Ecto neural progenitor cell (in vitro differentiated cells): ENCODE measurements at regions not wholly inside any gene's neighbourhood (a gene's known extent, or its start where the extent isn't known, plus 50 kb on each side); places are given as distances from the start of the nearest gene placed in this dataset.

Source experiments
- DNase-seq: peaks from one replicate; pipeline ENCODE4 v3.0.0-alpha.2; 2018; ENCODE audit warnings: low spot score

DNA sequence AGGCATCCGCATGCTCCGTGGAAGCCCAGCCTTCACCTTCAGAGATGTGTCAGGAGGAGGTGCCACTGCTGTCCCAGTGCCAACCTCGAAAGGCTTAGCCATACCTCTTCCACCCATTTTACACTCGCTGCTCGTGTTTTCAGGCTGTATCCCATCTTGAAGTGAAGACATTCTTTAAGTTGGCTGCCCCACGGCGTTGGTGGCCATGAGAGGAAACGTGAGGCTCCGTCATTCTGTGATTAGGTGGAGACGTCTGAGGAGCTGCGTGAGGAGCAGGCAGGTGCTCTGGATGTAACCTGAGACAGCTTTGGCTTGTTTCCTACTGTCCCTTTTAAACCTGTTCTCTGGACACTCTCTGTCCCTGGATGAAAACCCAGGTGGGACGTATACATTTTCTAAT, 159.9 kb upstream of the RNF32 start:
- no peak for DNase-seq

- DNase-seq, result no peak
These were observed 161.0 kb upstream of the RNF32 start for GRCh38 chr7:156479596-156479995.

- DNase-seq, result no peak
These were observed 162.1 kb upstream of the RNF32 start for GRCh38 chr7:156478486-156478885.

DNA sequence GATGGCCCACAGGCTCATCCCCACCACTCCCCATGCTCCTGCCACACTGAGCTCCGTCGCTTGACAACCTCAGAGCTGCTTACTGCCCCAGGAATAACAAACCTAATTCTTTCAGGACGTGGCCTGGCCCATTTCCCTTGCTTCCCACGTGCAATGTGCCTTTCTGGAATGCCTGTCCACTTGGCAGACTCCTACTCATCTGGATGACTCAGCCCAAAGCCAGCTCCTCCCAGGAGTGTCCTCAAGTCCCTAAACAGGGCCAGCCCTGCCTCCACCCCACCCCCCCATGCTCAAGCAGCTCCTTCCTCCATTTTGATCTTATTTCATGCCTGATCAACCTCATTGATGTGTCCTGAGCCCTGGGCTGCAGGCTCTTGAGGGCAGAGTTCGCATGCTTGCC, 164.9 kb upstream of the RNF32 start:
- DNase-seq, result peak; percentile 46

DNA sequence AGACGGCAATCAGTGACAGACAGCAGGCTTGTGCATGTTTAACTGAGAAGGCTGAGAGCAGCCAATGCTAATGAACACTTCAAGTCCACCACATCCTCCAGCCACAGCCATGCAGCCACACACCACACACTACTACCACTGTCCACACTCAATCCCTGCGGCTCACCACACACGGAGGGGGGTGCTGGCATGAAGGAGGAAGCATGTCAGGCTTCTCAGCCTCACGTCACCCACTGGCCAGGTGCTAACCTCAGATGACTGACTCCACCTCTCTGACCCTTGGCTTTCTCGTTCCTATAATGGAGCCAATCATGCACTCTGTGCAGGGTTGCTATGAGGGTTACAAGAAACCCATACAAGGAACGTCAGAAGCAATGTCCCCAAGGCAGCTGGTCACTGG, 165.4 kb upstream of the RNF32 start:
- no peak for DNase-seq

- no peak for DNase-seq
These were observed 166.3 kb upstream of the RNF32 start for GRCh38 chr7:156474241-156474743.

DNA sequence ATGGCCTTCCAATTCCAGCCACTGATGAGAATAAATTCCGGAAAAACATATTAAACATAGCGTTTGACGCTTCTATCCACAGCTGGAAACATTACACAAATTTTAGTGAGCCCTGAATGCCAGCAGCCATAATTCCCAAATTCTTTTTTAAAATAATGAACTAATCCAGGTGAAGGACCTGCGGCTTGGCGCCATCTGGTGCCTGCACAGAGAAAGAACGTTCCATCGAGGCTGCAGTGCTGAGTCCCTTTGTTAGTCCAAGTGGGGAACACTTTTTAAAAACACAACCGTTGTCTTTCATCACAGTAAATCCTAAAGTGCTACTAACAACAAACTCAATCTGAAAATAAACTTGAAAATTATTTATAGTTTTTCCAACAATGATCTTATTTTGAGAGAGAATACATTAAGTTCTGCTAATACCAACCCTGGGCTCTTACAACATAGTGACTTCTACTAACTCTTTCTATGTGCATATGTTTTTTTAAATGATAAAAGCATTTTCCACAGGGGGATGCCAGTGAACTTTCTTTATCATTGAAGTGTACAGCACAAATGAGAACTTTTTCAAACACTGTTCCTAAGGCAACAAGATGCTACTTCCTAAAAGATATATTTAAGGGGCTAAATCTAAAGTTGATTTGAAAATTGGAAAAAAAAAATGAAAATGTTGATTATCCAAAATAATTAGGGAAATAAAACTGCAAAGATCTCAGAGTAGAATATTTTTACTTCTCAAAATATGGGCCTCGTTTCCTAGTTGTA, 166.9 kb upstream of the RNF32 start:
- DNase-seq, result peak; percentile 51

GRCh38 chr7:156472267-156472666, 168.3 kb upstream of the RNF32 start:
- DNase-seq, result no peak

DNA sequence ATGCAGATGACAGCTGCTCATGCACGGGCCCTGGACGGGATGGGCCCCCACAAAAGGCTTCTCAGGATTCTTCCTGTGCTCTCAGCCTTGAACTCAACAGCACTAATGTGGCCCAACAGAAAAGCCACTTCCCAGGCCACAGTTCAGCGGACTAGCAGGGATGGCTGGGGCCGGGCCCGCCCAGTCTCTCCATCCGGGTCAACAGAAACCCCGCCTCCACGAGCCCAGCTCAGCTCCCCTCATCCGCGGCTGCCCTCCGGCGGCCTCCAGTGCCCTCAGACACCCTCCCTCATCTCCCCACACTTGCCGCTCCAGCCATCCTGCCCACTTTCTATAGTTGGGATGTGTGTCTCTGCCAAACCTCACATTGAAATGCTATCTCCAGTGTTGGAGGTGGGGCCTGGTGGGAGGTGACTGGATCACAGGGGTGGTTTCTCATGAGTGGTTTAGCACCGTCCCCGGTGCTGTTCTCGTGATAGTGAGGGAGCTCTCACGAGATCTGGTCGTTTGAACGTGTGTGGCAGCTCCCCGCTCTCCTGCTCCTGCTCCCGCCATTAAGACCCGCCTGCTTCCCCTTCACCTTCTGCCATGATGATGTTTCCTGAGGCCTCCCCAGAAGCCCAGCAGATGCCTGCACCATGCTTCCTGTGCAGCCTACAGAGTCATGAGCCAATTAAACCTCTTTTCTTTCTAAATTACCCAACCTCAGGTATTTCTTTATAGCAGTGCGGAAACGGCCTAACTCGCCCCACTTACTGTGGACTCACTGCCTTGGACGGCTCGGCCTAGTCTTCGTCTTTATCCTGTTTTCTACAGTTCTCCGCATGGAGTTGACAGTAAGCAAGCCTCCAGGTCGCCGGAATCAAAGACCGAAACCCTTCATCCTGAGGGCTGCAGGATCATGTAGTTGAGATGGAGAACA, 169.9 kb upstream of the RNF32 start:
- no peak for DNase-seq

DNA sequence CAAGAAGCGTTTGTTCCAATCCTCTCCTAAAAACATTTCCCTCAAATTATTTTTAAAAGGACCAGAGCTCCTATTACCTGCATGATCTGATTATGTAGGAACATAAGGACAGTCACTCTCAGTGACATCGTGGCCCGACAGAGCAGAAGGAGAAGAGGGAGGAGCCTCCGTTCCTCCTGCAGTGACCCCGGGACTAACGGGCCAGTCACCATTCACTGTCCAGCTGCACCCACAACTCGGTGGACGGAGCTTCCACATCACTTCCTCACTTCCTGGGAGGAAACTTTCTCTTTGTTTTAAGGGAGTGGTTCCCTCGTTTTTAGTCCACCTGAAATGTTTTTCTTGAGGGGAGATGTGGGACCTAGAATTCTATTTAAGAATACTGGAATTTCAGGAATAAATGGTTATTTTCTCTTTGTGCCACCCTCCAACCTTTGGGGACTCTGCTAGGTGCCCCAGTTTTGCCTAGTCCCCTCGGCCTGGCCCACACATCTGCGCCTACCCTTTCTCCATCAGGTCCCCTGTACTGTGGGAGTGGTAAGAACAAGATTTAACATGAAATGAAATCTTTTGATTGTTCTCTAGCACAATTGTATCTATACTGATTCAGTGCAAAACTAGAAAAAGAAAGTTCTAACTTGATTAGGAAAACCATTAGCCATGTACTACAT, 173.5 kb upstream of the RNF32 start:
- DNase-seq, result no peak

GRCh38 chr7:156466272-156466671, 174.3 kb upstream of the RNF32 start:
- no peak for DNase-seq

- DNase-seq, result no peak
These were observed 175.4 kb upstream of the RNF32 start for GRCh38 chr7:156465186-156465585.

DNA sequence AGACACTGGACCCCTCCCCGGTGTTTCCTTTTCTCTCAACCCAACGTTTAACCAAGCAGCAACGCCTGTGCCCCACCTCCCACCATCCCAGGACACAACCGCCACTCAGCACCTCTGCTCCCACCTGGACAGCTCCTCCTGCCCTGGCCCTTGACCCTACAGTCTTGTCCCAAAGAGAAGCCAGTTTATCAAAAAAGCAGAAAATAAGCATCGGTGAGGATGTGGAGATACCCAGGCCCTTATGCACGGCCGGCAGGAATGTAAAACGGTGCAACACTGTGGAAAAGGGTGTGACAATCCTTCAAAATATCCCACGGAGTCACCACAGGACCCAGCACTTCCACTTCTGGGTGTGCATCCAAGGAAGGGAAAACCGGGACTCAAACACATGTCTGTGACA, 176.2 kb upstream of the RNF32 start:
- no peak for DNase-seq

DNA sequence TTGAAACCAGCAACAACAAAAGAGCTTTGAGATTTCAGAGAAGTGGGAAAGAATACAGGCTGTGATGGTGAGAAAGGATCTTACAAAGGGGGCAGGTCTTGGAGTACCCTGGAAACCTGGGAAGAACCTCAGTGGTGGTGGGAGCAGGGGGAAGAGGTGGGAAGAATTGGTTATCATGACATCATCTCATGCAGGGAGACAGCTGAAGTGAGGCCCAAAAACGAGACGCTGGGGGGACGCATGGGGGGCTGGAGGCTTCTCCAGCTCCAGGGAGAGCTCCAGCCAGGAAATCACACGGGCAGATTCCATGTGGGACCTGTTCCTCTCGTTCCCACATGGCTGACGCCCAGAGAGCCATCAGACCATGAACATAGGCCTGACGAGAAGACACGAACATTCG, 177.3 kb upstream of the RNF32 start:
- DNase-seq, result no peak

DNA sequence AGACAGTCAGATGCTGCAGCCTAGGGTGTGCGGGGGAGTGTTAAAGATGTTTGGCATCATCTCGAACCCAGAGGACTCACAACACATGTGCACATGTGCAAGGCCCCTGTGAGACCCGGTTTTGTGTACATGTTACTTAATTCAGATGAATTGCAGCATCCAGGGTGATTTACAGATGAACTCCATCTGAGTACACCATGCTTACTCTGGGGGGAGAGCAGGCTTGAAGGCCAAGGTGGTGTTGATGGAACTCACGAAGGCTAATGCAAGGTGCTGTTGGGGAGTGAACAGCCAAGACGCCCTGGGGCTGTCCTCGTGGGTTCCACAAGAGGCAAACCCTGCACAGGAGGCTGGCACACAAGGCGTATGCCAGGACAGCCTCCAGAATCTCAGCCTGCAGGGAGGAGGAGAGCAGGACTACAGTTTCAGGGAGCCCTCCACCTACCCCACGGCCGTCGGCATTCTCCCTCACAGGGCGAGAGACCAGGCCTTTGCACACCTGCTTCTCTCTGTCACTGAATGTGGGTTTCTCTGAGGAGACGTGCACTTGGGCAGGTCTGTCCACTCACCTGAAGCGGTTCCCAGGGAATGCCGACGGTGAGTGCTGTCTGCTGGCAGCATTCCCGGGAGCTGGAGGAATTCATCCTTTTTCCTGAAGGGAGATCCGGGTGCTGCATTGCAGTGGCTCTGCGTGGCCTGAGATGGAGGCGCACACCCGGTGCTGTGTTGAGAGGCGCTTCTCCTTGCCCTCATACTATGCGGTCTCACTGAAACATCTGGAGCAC, 178.5 kb upstream of the RNF32 start:
- no peak for DNase-seq

DNA sequence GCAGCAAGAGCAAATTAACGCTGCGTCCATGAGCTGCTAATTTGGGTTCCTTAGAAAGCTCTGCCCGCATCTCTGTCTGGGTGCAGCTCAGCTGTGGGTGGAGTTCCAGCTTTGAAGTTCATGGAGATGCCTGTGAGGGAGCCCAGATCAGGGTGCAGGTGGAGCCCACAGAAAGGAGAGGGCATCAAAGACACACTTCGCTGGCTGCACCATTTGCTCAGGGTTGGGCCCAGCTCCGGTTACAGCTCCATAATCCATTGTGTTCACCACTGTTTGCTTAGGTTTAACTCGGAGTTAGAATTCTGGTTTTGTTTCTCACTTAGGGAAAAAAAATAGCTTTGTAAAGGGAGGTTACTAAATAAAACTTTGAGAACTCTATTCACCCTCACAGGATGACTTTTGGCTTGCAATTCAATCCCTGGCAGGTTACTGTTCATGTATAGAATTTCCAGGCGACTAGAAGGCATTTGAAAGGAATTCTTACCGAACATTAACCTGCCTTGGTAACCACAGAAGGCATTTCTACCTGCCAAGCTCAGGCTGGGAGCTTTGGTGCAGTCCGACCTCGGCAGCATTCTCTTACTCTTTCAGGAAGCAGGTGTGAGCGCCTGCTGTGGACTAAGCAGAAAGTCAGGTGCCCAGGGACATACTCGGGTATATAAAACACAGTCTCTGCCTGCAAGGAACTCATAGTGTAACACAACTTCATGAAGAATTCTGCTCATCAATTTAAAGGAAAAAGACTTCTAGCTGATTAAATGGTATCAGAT, 179.5 kb upstream of the RNF32 start:
- no peak for DNase-seq

DNA sequence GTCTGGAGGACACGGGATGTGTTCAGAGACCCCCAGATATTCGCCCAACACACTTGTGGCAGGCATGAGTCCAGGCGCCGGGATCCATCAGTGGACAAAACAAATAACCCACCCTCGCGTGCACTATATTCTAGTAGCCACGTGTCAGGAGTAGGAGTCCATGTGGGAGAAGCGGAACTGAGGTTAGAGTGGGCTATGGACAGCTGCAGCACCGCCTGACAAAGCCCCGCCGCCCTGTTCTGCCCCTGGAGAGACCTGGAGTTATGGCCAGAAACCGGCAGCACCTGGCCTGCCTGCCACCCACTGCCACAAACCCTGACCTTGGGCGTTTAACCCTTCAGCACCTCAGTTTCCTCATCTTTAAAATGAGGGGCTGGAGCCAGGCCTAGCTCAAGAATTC, 181.0 kb upstream of the RNF32 start:
- DNase-seq, result no peak

GRCh38 chr7:156459067-156459466, 181.5 kb upstream of the RNF32 start:
- DNase-seq, result no peak

- DNase-seq, result no peak
These were observed 182.6 kb upstream of the RNF32 start for GRCh38 chr7:156458011-156458410.

- no peak for DNase-seq
These were observed 184.0 kb upstream of the RNF32 start for GRCh38 chr7:156456503-156457115.

GRCh38 chr7:156456032-156456431, 184.5 kb upstream of the RNF32 start:
- DNase-seq, result no peak
